ENCODE measurements at regions not wholly inside any gene's neighbourhood (a gene's known extent, or its start where the extent isn't known, plus 50 kb on each side); places are given as distances from the start of the nearest gene placed in this dataset.

GRCh38 chr11:134469627-134470026, 57.6 kb upstream of the B3GAT1 start:
- TF ChIP-seq SP1 (CRISPR knock-in tag; conservative IDR thresholded peaks at IDR 0.05) (no peak), CBFB (CRISPR knock-in tag; IDR thresholded peaks at IDR 0.05; ENCODE audit: low read depth) (no peak), FOXK1 (CRISPR knock-in tag; IDR thresholded peaks at IDR 0.05) (no peak), ZNF423 (CRISPR knock-in tag; IDR thresholded peaks at IDR 0.05) (no peak), CTCF (IDR thresholded peaks at IDR 0.05) (no peak), ZNF121 (CRISPR knock-in tag; IDR thresholded peaks at IDR 0.05) (no peak), MAX (CRISPR knock-in tag; IDR thresholded peaks at IDR 0.05) (no peak), USF2 (CRISPR knock-in tag; IDR thresholded peaks at IDR 0.05) (peak; percentile 92), AFF4 (CRISPR knock-in tag; IDR thresholded peaks at IDR 0.05; ENCODE audit: borderline replicate concordance) (no peak), ZMAT4 (CRISPR knock-in tag; IDR thresholded peaks at IDR 0.05) (no peak), TCF7 (CRISPR knock-in tag; IDR thresholded peaks at IDR 0.05; ENCODE audit: low read depth) (no peak), E2F1 (CRISPR knock-in tag; IDR thresholded peaks at IDR 0.05) (no peak), IRF2 (CRISPR knock-in tag; IDR thresholded peaks at IDR 0.05; ENCODE audit: borderline replicate concordance, low read depth) (no peak), ZNF512 (CRISPR knock-in tag; IDR thresholded peaks at IDR 0.05; ENCODE audit: borderline replicate concordance) (no peak)

Data from WTC11 (cell line).